SH-SY5Y (cell line): ENCODE measurements at regions not wholly inside any gene's neighbourhood (a gene's known extent, or its start where the extent isn't known, plus 50 kb on each side); places are given as distances from the start of the nearest gene placed in this dataset.

Experiments used
- GATA2 ChIP-seq: IDR thresholded peaks from 2 replicates; pipeline ENCODE4 v1.6.1; 2011; ENCODE audit warnings: mild to moderate bottlenecking, low read depth, low read length
- GATA3 ChIP-seq: IDR thresholded peaks from 2 replicates; pipeline ENCODE4 v1.6.1; 2011; ENCODE audit warnings: low read depth, mild to moderate bottlenecking, low read length, moderate library complexity

GRCh38 chr6:144632266-144632665 lies 347.1 kb downstream of the UTRN start:
- TF ChIP-seq GATA2 (no peak), GATA3 (no peak)
